ENCODE measurements at regions not wholly inside any gene's neighbourhood (a gene's known extent, or its start where the extent isn't known, plus 50 kb on each side); places are given as distances from the start of the nearest gene placed in this dataset.

DNA sequence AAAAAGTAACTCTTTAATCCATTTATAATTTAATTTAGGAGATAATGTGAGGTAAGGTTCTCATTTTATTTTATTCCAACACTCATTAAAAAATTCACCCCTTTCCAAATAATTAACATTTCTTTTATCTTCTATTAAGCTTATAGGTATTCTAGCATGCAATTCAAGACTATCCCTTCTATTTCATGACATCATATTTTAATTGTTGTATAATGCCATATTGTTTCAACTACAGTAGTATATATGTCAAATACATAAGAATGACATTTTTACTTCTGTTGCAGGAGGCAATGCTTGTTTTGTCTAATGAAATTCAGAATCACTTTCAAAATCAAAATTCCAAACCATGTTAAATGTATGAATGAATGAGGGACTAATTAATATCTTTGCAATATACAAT lies 76.2 kb downstream of the MAFB start:
- TF ChIP-seq, protein P1, sequence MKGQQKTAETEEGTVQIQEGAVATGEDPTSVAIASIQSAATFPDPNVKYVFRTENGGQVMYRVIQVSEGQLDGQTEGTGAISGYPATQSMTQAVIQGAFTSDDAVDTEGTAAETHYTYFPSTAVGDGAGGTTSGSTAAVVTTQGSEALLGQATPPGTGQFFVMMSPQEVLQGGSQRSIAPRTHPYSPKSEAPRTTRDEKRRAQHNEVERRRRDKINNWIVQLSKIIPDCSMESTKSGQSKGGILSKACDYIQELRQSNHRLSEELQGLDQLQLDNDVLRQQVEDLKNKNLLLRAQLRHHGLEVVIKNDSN (CRISPR knock-in tag; IDR thresholded peaks at IDR 0.05): no peak
- TF ChIP-seq, protein P2, sequence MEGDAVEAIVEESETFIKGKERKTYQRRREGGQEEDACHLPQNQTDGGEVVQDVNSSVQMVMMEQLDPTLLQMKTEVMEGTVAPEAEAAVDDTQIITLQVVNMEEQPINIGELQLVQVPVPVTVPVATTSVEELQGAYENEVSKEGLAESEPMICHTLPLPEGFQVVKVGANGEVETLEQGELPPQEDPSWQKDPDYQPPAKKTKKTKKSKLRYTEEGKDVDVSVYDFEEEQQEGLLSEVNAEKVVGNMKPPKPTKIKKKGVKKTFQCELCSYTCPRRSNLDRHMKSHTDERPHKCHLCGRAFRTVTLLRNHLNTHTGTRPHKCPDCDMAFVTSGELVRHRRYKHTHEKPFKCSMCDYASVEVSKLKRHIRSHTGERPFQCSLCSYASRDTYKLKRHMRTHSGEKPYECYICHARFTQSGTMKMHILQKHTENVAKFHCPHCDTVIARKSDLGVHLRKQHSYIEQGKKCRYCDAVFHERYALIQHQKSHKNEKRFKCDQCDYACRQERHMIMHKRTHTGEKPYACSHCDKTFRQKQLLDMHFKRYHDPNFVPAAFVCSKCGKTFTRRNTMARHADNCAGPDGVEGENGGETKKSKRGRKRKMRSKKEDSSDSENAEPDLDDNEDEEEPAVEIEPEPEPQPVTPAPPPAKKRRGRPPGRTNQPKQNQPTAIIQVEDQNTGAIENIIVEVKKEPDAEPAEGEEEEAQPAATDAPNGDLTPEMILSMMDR (IDR thresholded peaks at IDR 0.05): no peak
- TF ChIP-seq, protein P3, sequence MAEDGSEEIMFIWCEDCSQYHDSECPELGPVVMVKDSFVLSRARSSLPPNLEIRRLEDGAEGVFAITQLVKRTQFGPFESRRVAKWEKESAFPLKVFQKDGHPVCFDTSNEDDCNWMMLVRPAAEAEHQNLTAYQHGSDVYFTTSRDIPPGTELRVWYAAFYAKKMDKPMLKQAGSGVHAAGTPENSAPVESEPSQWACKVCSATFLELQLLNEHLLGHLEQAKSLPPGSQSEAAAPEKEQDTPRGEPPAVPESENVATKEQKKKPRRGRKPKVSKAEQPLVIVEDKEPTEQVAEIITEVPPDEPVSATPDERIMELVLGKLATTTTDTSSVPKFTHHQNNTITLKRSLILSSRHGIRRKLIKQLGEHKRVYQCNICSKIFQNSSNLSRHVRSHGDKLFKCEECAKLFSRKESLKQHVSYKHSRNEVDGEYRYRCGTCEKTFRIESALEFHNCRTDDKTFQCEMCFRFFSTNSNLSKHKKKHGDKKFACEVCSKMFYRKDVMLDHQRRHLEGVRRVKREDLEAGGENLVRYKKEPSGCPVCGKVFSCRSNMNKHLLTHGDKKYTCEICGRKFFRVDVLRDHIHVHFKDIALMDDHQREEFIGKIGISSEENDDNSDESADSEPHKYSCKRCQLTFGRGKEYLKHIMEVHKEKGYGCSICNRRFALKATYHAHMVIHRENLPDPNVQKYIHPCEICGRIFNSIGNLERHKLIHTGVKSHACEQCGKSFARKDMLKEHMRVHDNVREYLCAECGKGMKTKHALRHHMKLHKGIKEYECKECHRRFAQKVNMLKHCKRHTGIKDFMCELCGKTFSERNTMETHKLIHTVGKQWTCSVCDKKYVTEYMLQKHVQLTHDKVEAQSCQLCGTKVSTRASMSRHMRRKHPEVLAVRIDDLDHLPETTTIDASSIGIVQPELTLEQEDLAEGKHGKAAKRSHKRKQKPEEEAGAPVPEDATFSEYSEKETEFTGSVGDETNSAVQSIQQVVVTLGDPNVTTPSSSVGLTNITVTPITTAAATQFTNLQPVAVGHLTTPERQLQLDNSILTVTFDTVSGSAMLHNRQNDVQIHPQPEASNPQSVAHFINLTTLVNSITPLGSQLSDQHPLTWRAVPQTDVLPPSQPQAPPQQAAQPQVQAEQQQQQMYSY (CRISPR knock-in tag; IDR thresholded peaks at IDR 0.05): no peak
- TF ChIP-seq FOXJ3 (CRISPR knock-in tag; IDR thresholded peaks at IDR 0.05; ENCODE audit: borderline replicate concordance) (no peak), ZNF317 (CRISPR knock-in tag; IDR thresholded peaks at IDR 0.05; ENCODE audit: borderline replicate concordance, low read depth) (no peak), MYBL2 (CRISPR knock-in tag; IDR thresholded peaks at IDR 0.05) (no peak), MLX (CRISPR knock-in tag; IDR thresholded peaks at IDR 0.05) (no peak), ETV6 (CRISPR knock-in tag; IDR thresholded peaks at IDR 0.05) (no peak), ARID4B (CRISPR knock-in tag; IDR thresholded peaks at IDR 0.05; ENCODE audit: borderline replicate concordance) (no peak), MAX (CRISPR knock-in tag; IDR thresholded peaks at IDR 0.05) (no peak)
- TF ChIP-seq, protein P4, sequence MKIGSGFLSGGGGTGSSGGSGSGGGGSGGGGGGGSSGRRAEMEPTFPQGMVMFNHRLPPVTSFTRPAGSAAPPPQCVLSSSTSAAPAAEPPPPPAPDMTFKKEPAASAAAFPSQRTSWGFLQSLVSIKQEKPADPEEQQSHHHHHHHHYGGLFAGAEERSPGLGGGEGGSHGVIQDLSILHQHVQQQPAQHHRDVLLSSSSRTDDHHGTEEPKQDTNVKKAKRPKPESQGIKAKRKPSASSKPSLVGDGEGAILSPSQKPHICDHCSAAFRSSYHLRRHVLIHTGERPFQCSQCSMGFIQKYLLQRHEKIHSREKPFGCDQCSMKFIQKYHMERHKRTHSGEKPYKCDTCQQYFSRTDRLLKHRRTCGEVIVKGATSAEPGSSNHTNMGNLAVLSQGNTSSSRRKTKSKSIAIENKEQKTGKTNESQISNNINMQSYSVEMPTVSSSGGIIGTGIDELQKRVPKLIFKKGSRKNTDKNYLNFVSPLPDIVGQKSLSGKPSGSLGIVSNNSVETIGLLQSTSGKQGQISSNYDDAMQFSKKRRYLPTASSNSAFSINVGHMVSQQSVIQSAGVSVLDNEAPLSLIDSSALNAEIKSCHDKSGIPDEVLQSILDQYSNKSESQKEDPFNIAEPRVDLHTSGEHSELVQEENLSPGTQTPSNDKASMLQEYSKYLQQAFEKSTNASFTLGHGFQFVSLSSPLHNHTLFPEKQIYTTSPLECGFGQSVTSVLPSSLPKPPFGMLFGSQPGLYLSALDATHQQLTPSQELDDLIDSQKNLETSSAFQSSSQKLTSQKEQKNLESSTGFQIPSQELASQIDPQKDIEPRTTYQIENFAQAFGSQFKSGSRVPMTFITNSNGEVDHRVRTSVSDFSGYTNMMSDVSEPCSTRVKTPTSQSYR (CRISPR knock-in tag; IDR thresholded peaks at IDR 0.05): no peak
- TF ChIP-seq, protein P5, sequence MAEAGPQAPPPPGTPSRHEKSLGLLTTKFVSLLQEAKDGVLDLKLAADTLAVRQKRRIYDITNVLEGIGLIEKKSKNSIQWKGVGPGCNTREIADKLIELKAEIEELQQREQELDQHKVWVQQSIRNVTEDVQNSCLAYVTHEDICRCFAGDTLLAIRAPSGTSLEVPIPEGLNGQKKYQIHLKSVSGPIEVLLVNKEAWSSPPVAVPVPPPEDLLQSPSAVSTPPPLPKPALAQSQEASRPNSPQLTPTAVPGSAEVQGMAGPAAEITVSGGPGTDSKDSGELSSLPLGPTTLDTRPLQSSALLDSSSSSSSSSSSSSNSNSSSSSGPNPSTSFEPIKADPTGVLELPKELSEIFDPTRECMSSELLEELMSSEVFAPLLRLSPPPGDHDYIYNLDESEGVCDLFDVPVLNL (CRISPR knock-in tag; IDR thresholded peaks at IDR 0.05; ENCODE audit: borderline replicate concordance, low read depth): no peak

All from WTC11 (cell line).